IMR-90 (cell line): ENCODE measurements at regions not wholly inside any gene's neighbourhood (a gene's known extent, or its start where the extent isn't known, plus 50 kb on each side); places are given as distances from the start of the nearest gene placed in this dataset.
A peak's percentile ranks its signal among the peaks of the same experiment; 100 is the strongest.

ENCODE experiments used
- CTCF ChIP-seq: conservative IDR thresholded peaks from 2 replicates; pipeline ENCODE4 v1.5.1; 2012; ENCODE audit warnings: mild to moderate bottlenecking, low read depth, low read length, improper control_type of control experiment
- POLR2A ChIP-seq: IDR thresholded peaks from 2 replicates; pipeline ENCODE4 v1.6.1; 2012; ENCODE audit warnings: mild to moderate bottlenecking, low read depth, low read length

- TF ChIP-seq POLR2A (no peak), CTCF (peak; percentile 39)
These were observed 86.5 kb downstream of the OTUD1 start for GRCh38 chr10:23525406-23525805.
